Osteoblast (primary cell): ENCODE measurements at regions not wholly inside any gene's neighbourhood (a gene's known extent, or its start where the extent isn't known, plus 50 kb on each side); places are given as distances from the start of the nearest gene placed in this dataset.

ENCODE experiments used
- DNase-seq: peaks from one replicate; pipeline ENCODE4 v3.0.0; 2011; ENCODE audit warnings: low spot score, mixed read lengths; ENCODE audit not compliant: insufficient read length; ENCODE audit errors: missing footprints
- H2AFZ ChIP-seq: 2 replicates; pipeline ENCODE4 v1.6.0; 2011; ENCODE audit warnings: mild to moderate bottlenecking, low read length
- H3K27ac ChIP-seq: 2 replicates; pipeline ENCODE4 v1.5.1; 2011; ENCODE audit warnings: mild to moderate bottlenecking, low read depth, low read length, moderate library complexity
- H3K27me3 ChIP-seq: 2 replicates; pipeline ENCODE4 v1.6.0; 2012; ENCODE audit warnings: mild to moderate bottlenecking, control low read depth, inconsistent platforms, low read length, moderate library complexity; ENCODE audit not compliant: insufficient read depth
- H3K36me3 ChIP-seq: 2 replicates; pipeline ENCODE4 v1.5.1; 2011; ENCODE audit warnings: mild to moderate bottlenecking, low read length, control low read depth, moderate library complexity; ENCODE audit not compliant: insufficient read depth
- H3K4me1 ChIP-seq: 2 replicates; pipeline ENCODE4 v1.5.1; 2011; ENCODE audit warnings: mild to moderate bottlenecking, low read length, control low read depth, moderate library complexity; ENCODE audit not compliant: insufficient read depth
- H3K4me2 ChIP-seq: 2 replicates; pipeline ENCODE4 v1.6.0; 2011; ENCODE audit warnings: mild to moderate bottlenecking, low read length; ENCODE audit not compliant: insufficient read depth
- H3K4me3 ChIP-seq: fragments of 200-600 bp; sonication (generic); 3 replicates; pipeline ENCODE4 v1.5.1; 2012; ENCODE audit warnings: mild to moderate bottlenecking, low read length, inconsistent platforms; ENCODE audit not compliant: insufficient read depth
- H3K79me2 ChIP-seq: 2 replicates; pipeline ENCODE4 v1.6.0; 2012; ENCODE audit warnings: mild to moderate bottlenecking, low read length, control low read depth, inconsistent platforms; ENCODE audit not compliant: insufficient read depth
- H3K9me3 ChIP-seq: 2 replicates; pipeline ENCODE4 v1.5.1; 2011; ENCODE audit warnings: low read depth, low read length, control low read depth
- H4K20me1 ChIP-seq: 2 replicates; pipeline ENCODE4 v1.6.0; 2012; ENCODE audit warnings: mild to moderate bottlenecking, low read length, control low read depth; ENCODE audit not compliant: insufficient read depth
- TF ChIP-seq, protein P1 (sequence below): IDR thresholded peaks from 2 replicates; pipeline ENCODE4 v1.5.1; 2011; ENCODE audit warnings: mild to moderate bottlenecking, low read depth, low read length, moderate library complexity; ENCODE audit errors: extremely low read depth

DNA sequence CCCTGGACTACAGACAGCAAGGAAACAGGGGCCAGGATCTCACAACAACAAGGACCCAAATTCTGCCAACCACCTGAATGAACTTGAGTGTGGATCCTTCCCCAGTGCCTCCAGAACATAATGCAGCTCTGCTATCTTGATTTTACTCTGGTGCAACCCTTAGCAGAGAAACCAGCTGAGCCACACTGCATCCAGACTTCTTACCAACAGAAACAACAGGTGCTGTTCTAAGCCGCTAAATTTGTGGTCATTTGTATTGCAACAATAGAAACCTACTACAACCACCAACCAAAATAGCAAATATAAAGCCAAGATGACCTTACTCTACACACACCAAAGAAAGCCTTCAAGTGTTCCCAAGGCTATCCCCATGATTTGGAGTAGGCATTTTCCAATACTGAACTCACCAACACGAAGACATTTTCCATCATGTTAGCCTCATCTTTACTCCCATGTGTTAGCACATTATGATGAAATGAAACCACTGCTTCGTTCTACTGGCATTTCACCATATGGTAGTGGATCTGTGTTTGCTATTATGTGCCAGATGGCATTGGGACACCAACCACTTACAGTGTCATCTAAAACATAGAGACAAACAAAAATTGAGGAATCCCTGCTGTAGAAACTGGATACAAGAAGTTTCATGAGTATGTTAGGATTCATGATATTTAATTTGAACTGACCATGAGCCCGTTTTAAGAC is 249.8 kb upstream of the ID4 start:
- H3K4me3 ChIP-seq: no peak overlapping the region
- TF ChIP-seq, protein P1, sequence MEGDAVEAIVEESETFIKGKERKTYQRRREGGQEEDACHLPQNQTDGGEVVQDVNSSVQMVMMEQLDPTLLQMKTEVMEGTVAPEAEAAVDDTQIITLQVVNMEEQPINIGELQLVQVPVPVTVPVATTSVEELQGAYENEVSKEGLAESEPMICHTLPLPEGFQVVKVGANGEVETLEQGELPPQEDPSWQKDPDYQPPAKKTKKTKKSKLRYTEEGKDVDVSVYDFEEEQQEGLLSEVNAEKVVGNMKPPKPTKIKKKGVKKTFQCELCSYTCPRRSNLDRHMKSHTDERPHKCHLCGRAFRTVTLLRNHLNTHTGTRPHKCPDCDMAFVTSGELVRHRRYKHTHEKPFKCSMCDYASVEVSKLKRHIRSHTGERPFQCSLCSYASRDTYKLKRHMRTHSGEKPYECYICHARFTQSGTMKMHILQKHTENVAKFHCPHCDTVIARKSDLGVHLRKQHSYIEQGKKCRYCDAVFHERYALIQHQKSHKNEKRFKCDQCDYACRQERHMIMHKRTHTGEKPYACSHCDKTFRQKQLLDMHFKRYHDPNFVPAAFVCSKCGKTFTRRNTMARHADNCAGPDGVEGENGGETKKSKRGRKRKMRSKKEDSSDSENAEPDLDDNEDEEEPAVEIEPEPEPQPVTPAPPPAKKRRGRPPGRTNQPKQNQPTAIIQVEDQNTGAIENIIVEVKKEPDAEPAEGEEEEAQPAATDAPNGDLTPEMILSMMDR: no peak
- no peaks in the 10 kb centered on the region for H3K9me3 ChIP-seq
- no peaks in the 10 kb centered on the region for H4K20me1 ChIP-seq
- no peak overlapping the region for H2AFZ ChIP-seq
- H3K36me3 ChIP-seq: no peaks in the 10 kb centered on the region
- H3K27me3 ChIP-seq: no peaks in the 10 kb centered on the region
- H3K4me1 ChIP-seq: no peaks in the 10 kb centered on the region
- no peak overlapping the region for H3K27ac ChIP-seq
- no peaks in the 10 kb centered on the region for H3K79me2 ChIP-seq
- H3K4me2 ChIP-seq: no peak overlapping the region
- no peak for DNase-seq

DNA sequence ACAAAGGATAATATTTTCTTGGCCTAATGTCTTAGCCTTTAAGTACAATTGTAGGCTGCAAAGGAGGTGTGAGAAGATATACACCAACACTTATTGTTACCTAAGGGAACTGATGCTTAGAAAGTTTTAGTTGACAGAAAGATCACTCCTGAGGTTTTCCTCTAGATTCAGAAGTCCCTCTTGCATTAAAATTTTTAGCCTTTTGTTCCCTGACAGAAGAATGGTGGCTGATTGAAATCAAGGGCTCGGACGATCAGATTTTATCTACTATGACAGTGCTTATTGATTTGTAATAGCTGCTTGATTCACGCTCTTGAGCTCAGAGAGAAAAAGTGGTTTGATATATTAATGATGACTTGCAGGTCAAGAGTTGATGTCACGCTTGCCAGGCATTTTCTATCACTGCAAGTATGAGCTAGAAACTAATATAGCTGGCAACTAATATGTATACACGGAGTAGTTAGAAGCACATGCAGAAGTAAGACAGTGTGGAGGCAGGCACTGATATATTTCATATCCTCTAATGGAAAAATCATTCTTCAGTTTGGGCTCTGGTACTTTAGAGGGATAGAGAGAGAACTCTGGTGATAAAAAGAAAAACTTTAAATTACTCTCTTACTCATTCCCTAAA is 246.6 kb upstream of the ID4 start:
- Histone ChIP-seq H4K20me1 (no peaks in the 10 kb centered on the region), H3K27ac (no peak overlapping the region), H3K4me1 (no peaks in the 10 kb centered on the region), H3K9me3 (no peaks in the 10 kb centered on the region), H2AFZ (no peak overlapping the region), H3K27me3 (no peaks in the 10 kb centered on the region), H3K4me2 (no peak overlapping the region), H3K4me3 (no peak overlapping the region), H3K79me2 (no peaks in the 10 kb centered on the region), H3K36me3 (no peaks in the 10 kb centered on the region)
- TF ChIP-seq, protein P1: no peak
- DNase-seq: no peak

- Histone ChIP-seq H3K27ac (no peak overlapping the region), H3K4me2 (no peak overlapping the region), H3K4me1 (no peaks in the 10 kb centered on the region), H3K36me3 (no peaks in the 10 kb centered on the region), H2AFZ (no peak overlapping the region), H3K79me2 (no peaks in the 10 kb centered on the region), H3K9me3 (no peaks in the 10 kb centered on the region), H3K4me3 (no peak overlapping the region), H3K27me3 (no peaks in the 10 kb centered on the region), H4K20me1 (no peaks in the 10 kb centered on the region)
- DNase-seq: peak; percentile 11
- TF ChIP-seq, protein P1: no peak
These were observed 239.3 kb upstream of the ID4 start for GRCh38 chr6:19597809-19598320.

- no peak overlapping the region for H2AFZ ChIP-seq
- H4K20me1 ChIP-seq: no peaks in the 10 kb centered on the region
- no peak for DNase-seq
- no peaks in the 10 kb centered on the region for H3K9me3 ChIP-seq
- no peak overlapping the region for H3K4me2 ChIP-seq
- no peaks in the 10 kb centered on the region for H3K79me2 ChIP-seq
- no peaks in the 10 kb centered on the region for H3K27me3 ChIP-seq
- no peaks in the 10 kb centered on the region for H3K4me1 ChIP-seq
- TF ChIP-seq, protein P1: no peak
- no peaks in the 10 kb centered on the region for H3K36me3 ChIP-seq
- H3K4me3 ChIP-seq: no peak overlapping the region
- H3K27ac ChIP-seq: no peak overlapping the region
These were observed 237.2 kb upstream of the ID4 start for GRCh38 chr6:19599796-19600464.
